Nephron progenitor cell (in vitro differentiated cells): ENCODE measurements at regions not wholly inside any gene's neighbourhood (a gene's known extent, or its start where the extent isn't known, plus 50 kb on each side); places are given as distances from the start of the nearest gene placed in this dataset.

Source experiments
- DNase-seq: peaks from one replicate; pipeline ENCODE4 v3.0.0; 2021
- H3K27ac Mint-ChIP-seq: 2 replicates; pipeline ENCODE4 v1.8.0; 2021; ENCODE audit warnings: mild to moderate bottlenecking, moderate library complexity, mixed read lengths
- H3K27me3 Mint-ChIP-seq: 2 replicates; pipeline ENCODE4 v1.8.0; 2021; ENCODE audit warnings: mild to moderate bottlenecking, low read depth, mixed read lengths; ENCODE audit not compliant: poor library complexity
- H3K36me3 Mint-ChIP-seq: 2 replicates; pipeline ENCODE4 v1.8.0; 2021; ENCODE audit warnings: low read depth, mixed read lengths
- H3K4me1 Mint-ChIP-seq: 2 replicates; pipeline ENCODE4 v1.8.0; 2021; ENCODE audit warnings: mixed read lengths
- H3K4me3 Mint-ChIP-seq: 2 replicates; pipeline ENCODE4 v1.8.0; 2021; ENCODE audit warnings: mild to moderate bottlenecking, moderate library complexity, mixed read lengths
- H3K9me3 Mint-ChIP-seq: 2 replicates; pipeline ENCODE4 v1.8.0; 2021; ENCODE audit warnings: mild to moderate bottlenecking, moderate library complexity, mixed read lengths
- TF ChIP-seq, protein P1 (sequence below): fragments of 200-600 bp; sonication (generic); IDR thresholded peaks from 2 replicates; pipeline ENCODE4 v1.5.0; 2021; ENCODE audit warnings: antibody characterized with exemption

- H3K4me3 Mint-ChIP-seq, result no peak overlapping the region
- no peak for DNase-seq
- no peak overlapping the region for H3K27ac Mint-ChIP-seq
- no peaks in the 10 kb centered on the region for H3K9me3 Mint-ChIP-seq
- H3K27me3 Mint-ChIP-seq, result no peaks in the 10 kb centered on the region
- no peaks in the 10 kb centered on the region for H3K4me1 Mint-ChIP-seq
- TF ChIP-seq, protein P1, sequence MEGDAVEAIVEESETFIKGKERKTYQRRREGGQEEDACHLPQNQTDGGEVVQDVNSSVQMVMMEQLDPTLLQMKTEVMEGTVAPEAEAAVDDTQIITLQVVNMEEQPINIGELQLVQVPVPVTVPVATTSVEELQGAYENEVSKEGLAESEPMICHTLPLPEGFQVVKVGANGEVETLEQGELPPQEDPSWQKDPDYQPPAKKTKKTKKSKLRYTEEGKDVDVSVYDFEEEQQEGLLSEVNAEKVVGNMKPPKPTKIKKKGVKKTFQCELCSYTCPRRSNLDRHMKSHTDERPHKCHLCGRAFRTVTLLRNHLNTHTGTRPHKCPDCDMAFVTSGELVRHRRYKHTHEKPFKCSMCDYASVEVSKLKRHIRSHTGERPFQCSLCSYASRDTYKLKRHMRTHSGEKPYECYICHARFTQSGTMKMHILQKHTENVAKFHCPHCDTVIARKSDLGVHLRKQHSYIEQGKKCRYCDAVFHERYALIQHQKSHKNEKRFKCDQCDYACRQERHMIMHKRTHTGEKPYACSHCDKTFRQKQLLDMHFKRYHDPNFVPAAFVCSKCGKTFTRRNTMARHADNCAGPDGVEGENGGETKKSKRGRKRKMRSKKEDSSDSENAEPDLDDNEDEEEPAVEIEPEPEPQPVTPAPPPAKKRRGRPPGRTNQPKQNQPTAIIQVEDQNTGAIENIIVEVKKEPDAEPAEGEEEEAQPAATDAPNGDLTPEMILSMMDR, result no peak
- no peaks in the 10 kb centered on the region for H3K36me3 Mint-ChIP-seq
Observed at GRCh38 chr4:165592386-165592785, 213.6 kb downstream of the CPE start.

DNA sequence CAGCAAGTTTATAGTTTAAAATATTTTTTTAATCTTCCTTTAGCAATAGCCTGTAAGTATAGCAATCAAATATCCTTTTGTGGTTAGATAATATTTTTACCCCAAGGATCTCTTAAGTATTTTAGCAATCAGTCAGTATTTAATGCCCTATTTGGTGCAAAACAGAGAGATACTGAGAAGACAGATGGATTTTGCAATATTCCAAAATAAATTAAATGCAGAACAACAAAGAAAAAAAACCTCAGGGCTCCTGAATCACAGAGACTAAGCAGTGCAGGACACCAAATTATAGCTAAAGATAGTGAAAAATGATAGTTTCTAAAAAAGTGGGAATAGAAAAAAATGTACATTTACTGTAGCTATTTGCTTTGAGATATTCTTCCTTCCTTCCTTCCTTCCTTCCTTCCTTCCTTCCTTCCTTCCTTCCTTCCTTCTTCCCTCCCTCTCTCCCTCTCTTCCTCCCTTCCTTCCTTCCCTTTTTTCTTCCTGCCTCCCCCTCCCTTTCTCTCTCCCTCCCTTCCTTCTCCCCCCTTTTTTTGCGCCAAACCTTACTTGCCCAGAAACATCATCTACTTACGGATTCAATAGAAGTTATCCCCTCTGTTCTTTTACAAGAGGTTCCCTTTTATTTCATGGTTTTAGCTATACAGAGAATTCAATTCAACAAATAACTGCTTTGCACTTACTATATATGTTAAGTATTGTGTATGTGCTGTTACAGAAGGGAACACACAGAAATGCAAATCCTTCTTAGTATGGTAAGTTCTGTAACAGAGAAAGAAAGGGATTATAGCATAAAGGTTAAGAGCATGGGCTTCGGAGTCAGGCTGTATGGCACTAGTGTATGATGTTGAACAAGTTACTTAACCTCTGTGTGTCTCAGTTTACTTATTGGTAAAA lies 219.0 kb downstream of the CPE start:
- TF ChIP-seq, protein P1, result no peak
- Mint-ChIP-seq H3K4me1 (no peaks in the 10 kb centered on the region), H3K27ac (no peak overlapping the region), H3K27me3 (no peaks in the 10 kb centered on the region), H3K36me3 (no peaks in the 10 kb centered on the region), H3K4me3 (no peak overlapping the region), H3K9me3 (no peaks in the 10 kb centered on the region)
- DNase-seq, result no peak

DNA sequence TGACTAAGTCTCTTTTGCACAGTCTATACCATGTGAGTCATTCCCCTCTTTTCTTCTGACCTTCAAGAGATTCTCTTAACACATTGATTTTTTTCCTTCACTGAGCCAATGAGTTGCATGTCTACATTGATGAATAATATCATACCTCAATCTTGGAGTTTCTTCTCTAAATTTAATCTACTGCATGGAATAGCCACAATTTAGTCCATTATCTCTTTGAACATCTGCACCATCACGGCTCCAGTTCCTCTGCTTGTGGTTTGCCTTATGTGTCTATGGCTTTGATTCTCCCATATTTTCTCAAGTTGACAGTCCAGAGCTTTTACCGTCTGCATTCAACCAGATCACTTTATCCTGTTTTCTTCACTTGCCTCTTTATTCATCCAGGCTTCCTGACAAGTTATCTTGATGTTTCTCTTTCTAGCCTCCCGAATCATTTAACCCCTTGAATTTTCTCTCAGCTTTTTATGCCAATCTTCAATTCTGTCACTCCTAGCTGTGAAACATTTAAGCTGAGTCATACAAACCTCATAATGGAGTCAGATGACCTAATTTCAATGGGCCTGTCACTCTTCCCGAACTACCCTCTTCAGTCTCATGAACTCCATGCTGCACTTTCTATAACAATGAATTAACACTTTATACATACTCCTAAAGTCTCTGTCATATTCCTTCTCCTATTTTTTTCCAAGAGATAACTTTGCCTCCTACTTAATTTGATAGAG lies 222.3 kb downstream of the CPE start:
- DNase-seq, result no peak
- peaks cover 7% of the 10 kb centered on the region for H3K27me3 Mint-ChIP-seq
- H3K4me1 Mint-ChIP-seq, result no peaks in the 10 kb centered on the region
- H3K27ac Mint-ChIP-seq, result no peak overlapping the region
- no peaks in the 10 kb centered on the region for H3K9me3 Mint-ChIP-seq
- H3K4me3 Mint-ChIP-seq, result no peak overlapping the region
- TF ChIP-seq, protein P1, result no peak
- no peaks in the 10 kb centered on the region for H3K36me3 Mint-ChIP-seq

GRCh38 chr4:165602621-165603020 lies 223.8 kb downstream of the CPE start:
- no peak overlapping the region for H3K4me3 Mint-ChIP-seq
- H3K4me1 Mint-ChIP-seq, result no peaks in the 10 kb centered on the region
- no peaks in the 10 kb centered on the region for H3K36me3 Mint-ChIP-seq

GRCh38 chr4:165604181-165604580 lies 225.4 kb downstream of the CPE start:
- TF ChIP-seq, protein P1, result no peak
- H3K4me3 Mint-ChIP-seq, result no peak overlapping the region
- no peaks in the 10 kb centered on the region for H3K9me3 Mint-ChIP-seq
- no peaks in the 10 kb centered on the region for H3K4me1 Mint-ChIP-seq
- H3K27ac Mint-ChIP-seq, result no peak overlapping the region
- peaks cover 10% of the 10 kb centered on the region for H3K27me3 Mint-ChIP-seq
- H3K36me3 Mint-ChIP-seq, result no peaks in the 10 kb centered on the region
- DNase-seq, result no peak

More at GRCh38 chr4:165602621-165603020, 223.8 kb downstream of the CPE start:
- H3K27me3 Mint-ChIP-seq, result peaks cover 7% of the 10 kb centered on the region
- TF ChIP-seq, protein P1, result no peak
- no peaks in the 10 kb centered on the region for H3K9me3 Mint-ChIP-seq
- H3K27ac Mint-ChIP-seq, result no peak overlapping the region
- no peak for DNase-seq
